ENCODE measurements at regions not wholly inside any gene's neighbourhood (a gene's known extent, or its start where the extent isn't known, plus 50 kb on each side); places are given as distances from the start of the nearest gene placed in this dataset.

DNA sequence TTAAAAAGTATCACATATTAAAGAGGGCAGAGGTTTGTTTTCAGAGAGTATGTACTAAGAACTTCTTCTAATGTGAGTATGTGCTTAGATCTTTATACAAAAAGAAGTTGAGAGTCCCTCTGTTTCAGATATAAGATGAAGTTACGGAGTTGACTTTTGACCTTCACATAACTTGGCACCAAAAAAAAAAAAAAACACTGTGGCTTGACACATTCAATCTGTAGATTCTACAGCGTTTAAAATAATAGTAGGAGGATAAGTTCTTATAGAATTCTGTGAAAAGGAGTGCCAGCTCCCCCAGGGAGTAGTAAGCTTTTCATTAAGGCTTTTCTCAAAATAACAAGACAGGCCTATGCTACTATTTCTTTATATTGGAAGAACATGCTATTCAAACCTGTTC, 105.4 kb upstream of the LRP1B start:
- TF ChIP-seq CTCF (conservative IDR thresholded peaks at IDR 0.05 in 1 of 2, IDR thresholded peaks at IDR 0.05 in 1 of 2; ENCODE audit: low read depth in 1 of 2, low read length in 2 of 2) (no peak), EZH2 (IDR thresholded peaks at IDR 0.05; ENCODE audit: low read length, missing control alignments) (no peak)
